A673 (cell line): ENCODE measurements at regions not wholly inside any gene's neighbourhood (a gene's known extent, or its start where the extent isn't known, plus 50 kb on each side); places are given as distances from the start of the nearest gene placed in this dataset.

ENCODE experiments used
- BruUV-seq: library from RNA; stranded (reverse); fragments of 400-500 nt; replicated peaks from 2 replicates; lab custom pipeline; 2021; lab: Mats Ljungman, UMichigan
- CTCF ChIA-PET: fragments of 300-600 bp; sonication (Branson Sonifier 250); formaldehyde crosslinking; loops from one replicate; lab custom pipeline; 2022; ENCODE audit warnings: antibody characterized with exemption; lab: Charles Lee
- POLR2A ChIA-PET: fragments of 300-600 bp; sonication (Branson Sonifier 250); formaldehyde crosslinking; loops from one replicate; lab custom pipeline; 2022; ENCODE audit warnings: antibody characterized with exemption; ENCODE audit not compliant: low non-redundant PET; lab: Charles Lee
- DNase-seq: peaks from one replicate; pipeline ENCODE4 v3.0.0-alpha.2; 2015; ENCODE audit warnings: low spot score
- H3K27ac ChIP-seq: fragments of 200-600 bp; sonication (generic); 2 replicates; pipeline ENCODE4 v1.5.1; 2016; ENCODE audit warnings: mixed run types, low read depth, mild to moderate bottlenecking, mixed read lengths, antibody characterized with exemption, low read length; ENCODE audit not compliant: poor library complexity, severe bottlenecking
- H3K27me3 ChIP-seq: fragments of 200-600 bp; sonication (generic); replicated peaks from 2 replicates; pipeline ENCODE4 v1.6.1; 2017; ENCODE audit warnings: mixed run types, low read depth, mild to moderate bottlenecking, mixed read lengths, antibody characterized with exemption, low read length; ENCODE audit not compliant: insufficient read depth, poor library complexity
- H3K36me3 ChIP-seq: fragments of 200-600 bp; sonication (generic); 2 replicates; pipeline ENCODE4 v1.6.1; 2016; ENCODE audit warnings: mixed run types, mild to moderate bottlenecking, mixed read lengths, antibody characterized with exemption, low read length; ENCODE audit not compliant: insufficient read depth, poor library complexity, severe bottlenecking
- H3K4me1 ChIP-seq: fragments of 200-600 bp; sonication (generic); 2 replicates; pipeline ENCODE4 v1.6.1; 2017; ENCODE audit warnings: mixed run types, mild to moderate bottlenecking, mixed read lengths, antibody characterized with exemption, low read length; ENCODE audit not compliant: insufficient read depth, poor library complexity, severe bottlenecking
- H3K4me3 ChIP-seq: fragments of 200-600 bp; sonication (generic); 2 replicates; pipeline ENCODE4 v1.5.1; 2016; ENCODE audit warnings: low read depth, mixed run types, mild to moderate bottlenecking, mixed read lengths, low read length; ENCODE audit not compliant: poor library complexity, severe bottlenecking
- H3K9me3 ChIP-seq: fragments of 200-600 bp; sonication (generic); 2 replicates; pipeline ENCODE4 v1.6.1; 2016; ENCODE audit warnings: mixed run types, low read depth, mild to moderate bottlenecking, mixed read lengths, antibody characterized with exemption, low read length; ENCODE audit not compliant: poor library complexity, severe bottlenecking
- EZH2 ChIP-seq: fragments of 200-600 bp; sonication (generic); IDR thresholded peaks from 2 replicates; pipeline ENCODE4 v1.6.1; 2017; ENCODE audit warnings: borderline replicate concordance, low read depth, mild to moderate bottlenecking, mixed read lengths, antibody characterized with exemption, low read length; ENCODE audit not compliant: poor library complexity, severe bottlenecking
- intact Hi-C: fragments of 100-400 bp; cut with micrococcal nuclease; formaldehyde crosslinking; loops from one replicate; pipeline ENCODE4 v1.10.0; 2022; ENCODE audit not compliant: unreplicated experiment
- TF ChIP-seq, protein P1 (sequence below): fragments of 300-800, 200-600 bp; sonication (generic); conservative IDR thresholded peaks from 2 replicates; pipeline ENCODE4 v1.5.1; 2017; ENCODE audit warnings: low read depth, mild to moderate bottlenecking, antibody characterized with exemption, low read length, moderate library complexity, mixed read lengths

DNA sequence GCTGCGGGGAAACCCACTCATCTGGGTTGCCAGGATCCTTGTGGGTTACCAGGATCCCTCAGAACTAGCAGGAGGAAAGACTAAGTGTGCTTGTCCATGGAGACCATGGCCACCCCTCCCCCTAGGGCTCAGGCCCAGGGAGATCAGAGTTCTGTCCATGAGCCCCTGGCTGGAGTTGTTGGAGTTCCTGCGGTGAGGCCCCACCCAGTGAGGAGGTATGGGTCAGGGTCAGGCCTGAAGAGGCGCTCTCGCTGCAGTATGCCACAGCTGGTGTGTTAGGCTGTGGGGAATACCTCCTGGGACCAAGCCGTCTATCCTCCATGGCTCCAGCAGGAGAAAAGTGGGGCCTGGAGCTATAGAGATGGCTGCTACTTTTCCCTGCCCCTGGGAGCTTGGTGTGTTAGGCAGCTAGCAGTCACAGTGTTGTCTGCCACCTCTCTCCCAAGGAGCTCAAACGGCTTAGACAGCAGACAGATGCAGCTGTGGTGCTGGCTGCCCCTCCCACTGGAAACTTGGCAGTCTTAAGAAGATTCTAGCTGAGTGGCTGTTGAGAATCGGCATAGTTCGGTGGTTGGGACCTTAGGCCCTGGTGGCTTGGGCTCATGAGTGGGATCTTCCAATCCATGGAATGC, 240.3 kb upstream of the CELF4 start:
- H3K4me3 ChIP-seq, result no peak overlapping the region
- no peak for DNase-seq
- CTCF ChIA-PET, result no interaction called here
- intact Hi-C loops, result no loop called here
- no peaks in the 10 kb centered on the region for H3K36me3 ChIP-seq
- no peak for TF ChIP-seq EZH2
- TF ChIP-seq, protein P1, sequence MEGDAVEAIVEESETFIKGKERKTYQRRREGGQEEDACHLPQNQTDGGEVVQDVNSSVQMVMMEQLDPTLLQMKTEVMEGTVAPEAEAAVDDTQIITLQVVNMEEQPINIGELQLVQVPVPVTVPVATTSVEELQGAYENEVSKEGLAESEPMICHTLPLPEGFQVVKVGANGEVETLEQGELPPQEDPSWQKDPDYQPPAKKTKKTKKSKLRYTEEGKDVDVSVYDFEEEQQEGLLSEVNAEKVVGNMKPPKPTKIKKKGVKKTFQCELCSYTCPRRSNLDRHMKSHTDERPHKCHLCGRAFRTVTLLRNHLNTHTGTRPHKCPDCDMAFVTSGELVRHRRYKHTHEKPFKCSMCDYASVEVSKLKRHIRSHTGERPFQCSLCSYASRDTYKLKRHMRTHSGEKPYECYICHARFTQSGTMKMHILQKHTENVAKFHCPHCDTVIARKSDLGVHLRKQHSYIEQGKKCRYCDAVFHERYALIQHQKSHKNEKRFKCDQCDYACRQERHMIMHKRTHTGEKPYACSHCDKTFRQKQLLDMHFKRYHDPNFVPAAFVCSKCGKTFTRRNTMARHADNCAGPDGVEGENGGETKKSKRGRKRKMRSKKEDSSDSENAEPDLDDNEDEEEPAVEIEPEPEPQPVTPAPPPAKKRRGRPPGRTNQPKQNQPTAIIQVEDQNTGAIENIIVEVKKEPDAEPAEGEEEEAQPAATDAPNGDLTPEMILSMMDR, result no peak
- no peaks in the 10 kb centered on the region for H3K27me3 ChIP-seq
- H3K27ac ChIP-seq, result no peak overlapping the region
- POLR2A ChIA-PET, result no interaction called here
- H3K9me3 ChIP-seq, result peaks cover 4% of the 10 kb centered on the region
- H3K4me1 ChIP-seq, result no peaks in the 10 kb centered on the region
- BruUV-seq, result no TSS peak

DNA sequence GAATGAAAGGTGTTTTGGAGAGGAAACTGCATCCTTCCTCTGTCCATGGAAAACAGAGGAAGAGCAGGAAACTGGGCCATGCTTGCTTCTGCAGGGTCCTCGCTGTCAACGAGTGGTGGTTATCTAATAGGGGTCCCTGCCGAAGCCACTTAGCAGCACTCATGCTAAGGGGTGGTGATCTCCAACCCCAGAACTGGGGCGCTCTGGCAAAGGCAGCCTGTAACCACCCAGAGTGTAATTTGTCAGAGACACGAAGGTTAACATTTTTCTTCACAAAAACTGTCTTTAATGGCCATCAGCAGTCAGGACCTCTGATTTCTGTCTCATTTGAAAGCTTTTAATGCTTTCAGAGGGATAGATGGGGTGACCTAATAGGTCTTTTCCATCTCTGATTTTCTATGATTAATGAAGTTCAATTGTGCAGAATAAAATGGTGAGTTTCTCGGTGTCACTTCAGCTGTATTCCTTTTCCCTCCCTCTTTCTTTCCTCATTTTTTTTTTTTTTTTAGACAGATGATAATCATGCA, 231.3 kb upstream of the CELF4 start:
- DNase-seq, result no peak
- no peaks in the 10 kb centered on the region for H3K36me3 ChIP-seq
- TF ChIP-seq EZH2, result no peak
- TF ChIP-seq, protein P1, result no peak
- BruUV-seq, result no TSS peak
- no peak overlapping the region for H3K4me3 ChIP-seq
- ChIA-PET POLR2A (no interaction called here), CTCF (no interaction called here)
- intact Hi-C loops, result no loop called here
- H3K4me1 ChIP-seq, result no peaks in the 10 kb centered on the region
- no peak overlapping the region for H3K27ac ChIP-seq
- no peaks in the 10 kb centered on the region for H3K9me3 ChIP-seq
- no peaks in the 10 kb centered on the region for H3K27me3 ChIP-seq

DNA sequence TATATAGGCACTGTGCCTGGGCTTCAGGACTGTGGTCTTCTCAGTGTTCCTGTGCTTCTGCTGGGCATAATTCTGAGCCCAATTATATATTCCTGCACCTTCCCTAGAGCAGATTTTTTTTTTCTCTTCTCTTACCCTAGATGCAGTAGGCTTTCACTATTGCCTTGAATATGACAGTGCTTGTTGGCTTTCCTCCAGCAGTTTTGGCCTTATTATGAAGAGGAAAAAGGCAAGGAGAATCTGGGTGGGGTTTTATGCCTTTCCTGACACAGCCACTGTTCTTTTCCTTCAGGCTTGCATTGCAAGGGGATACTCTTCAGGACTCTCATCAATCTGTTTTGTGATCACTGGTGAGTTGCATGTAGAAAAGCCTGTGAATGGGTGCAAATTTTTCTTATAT, 221.9 kb upstream of the CELF4 start:
- no peaks in the 10 kb centered on the region for H3K4me1 ChIP-seq
- CTCF ChIA-PET, result no interaction called here
- no peak overlapping the region for H3K27ac ChIP-seq
- intact Hi-C loops, result no loop called here
- H3K9me3 ChIP-seq, result no peaks in the 10 kb centered on the region
- TF ChIP-seq EZH2, result no peak
- TF ChIP-seq, protein P1, result no peak
- no peaks in the 10 kb centered on the region for H3K36me3 ChIP-seq
- BruUV-seq, result no TSS peak
- no peak overlapping the region for H3K4me3 ChIP-seq
- H3K27me3 ChIP-seq, result no peaks in the 10 kb centered on the region
- POLR2A ChIA-PET, result interaction anchor here (0.7 kb wide), 1 partner anchor 1466 kb away, joined by 3 read pairs; no protein-coding TSS in a partner anchor
- no peak for DNase-seq
